ENCODE measurements at regions not wholly inside any gene's neighbourhood (a gene's known extent, or its start where the extent isn't known, plus 50 kb on each side); places are given as distances from the start of the nearest gene placed in this dataset.

DNA sequence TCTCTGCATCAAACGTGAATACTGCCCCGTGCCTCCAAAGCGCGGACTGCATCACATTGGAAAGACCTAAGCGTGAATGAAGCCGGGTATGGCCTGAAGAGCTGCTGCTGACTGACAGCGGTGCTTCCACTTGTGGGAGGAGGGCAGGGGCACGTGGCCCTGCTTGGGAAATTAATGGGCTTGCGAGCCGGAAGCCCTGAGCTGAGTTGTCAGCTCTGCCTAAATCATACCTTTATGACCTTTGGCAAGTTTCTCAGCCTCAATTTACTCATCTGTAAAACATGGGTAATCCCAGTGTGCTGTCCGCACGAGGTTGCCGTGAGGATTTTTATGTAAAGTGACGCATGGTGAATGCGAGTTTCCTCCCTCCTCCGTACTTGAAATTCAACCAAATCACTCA is 67.0 kb upstream of the FOXQ1 start:
- TF ChIP-seq EZH2 (IDR thresholded peaks at IDR 0.05; ENCODE audit: low read length, missing control alignments), result no peak
- TF ChIP-seq, protein P1, sequence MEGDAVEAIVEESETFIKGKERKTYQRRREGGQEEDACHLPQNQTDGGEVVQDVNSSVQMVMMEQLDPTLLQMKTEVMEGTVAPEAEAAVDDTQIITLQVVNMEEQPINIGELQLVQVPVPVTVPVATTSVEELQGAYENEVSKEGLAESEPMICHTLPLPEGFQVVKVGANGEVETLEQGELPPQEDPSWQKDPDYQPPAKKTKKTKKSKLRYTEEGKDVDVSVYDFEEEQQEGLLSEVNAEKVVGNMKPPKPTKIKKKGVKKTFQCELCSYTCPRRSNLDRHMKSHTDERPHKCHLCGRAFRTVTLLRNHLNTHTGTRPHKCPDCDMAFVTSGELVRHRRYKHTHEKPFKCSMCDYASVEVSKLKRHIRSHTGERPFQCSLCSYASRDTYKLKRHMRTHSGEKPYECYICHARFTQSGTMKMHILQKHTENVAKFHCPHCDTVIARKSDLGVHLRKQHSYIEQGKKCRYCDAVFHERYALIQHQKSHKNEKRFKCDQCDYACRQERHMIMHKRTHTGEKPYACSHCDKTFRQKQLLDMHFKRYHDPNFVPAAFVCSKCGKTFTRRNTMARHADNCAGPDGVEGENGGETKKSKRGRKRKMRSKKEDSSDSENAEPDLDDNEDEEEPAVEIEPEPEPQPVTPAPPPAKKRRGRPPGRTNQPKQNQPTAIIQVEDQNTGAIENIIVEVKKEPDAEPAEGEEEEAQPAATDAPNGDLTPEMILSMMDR (conservative IDR thresholded peaks at IDR 0.05 in 1 of 2, IDR thresholded peaks at IDR 0.05 in 1 of 2; ENCODE audit: low read depth in 1 of 2, low read length in 2 of 2), result no peak
